Activated B cell treated with CpG ODN at 0.5 μM for 24 hours (primary cell): ENCODE measurements at regions not wholly inside any gene's neighbourhood (a gene's known extent, or its start where the extent isn't known, plus 50 kb on each side); places are given as distances from the start of the nearest gene placed in this dataset.

Experiments used
- ATAC-seq: fragments of 200-7000 bp; cut with Tn5 transposase; one replicate; pipeline ENCODE4 v1.10.0; 2021; ENCODE audit warnings: low read depth, mild to moderate bottlenecking, moderate library complexity
- CTCF ChIA-PET: fragments of 350-600 bp; sonication (Branson Sonifier 250); formaldehyde crosslinking; loops from one replicate; lab custom pipeline; 2021; ENCODE audit warnings: antibody characterized with exemption; lab: Charles Lee
- POLR2A ChIA-PET: fragments of 350-600 bp; sonication (Branson Sonifier 250); formaldehyde crosslinking; loops from one replicate; lab custom pipeline; 2021; ENCODE audit warnings: antibody characterized with exemption; lab: Charles Lee
- DNase-seq: peaks from one replicate; pipeline ENCODE4 v3.0.0; 2022
- H3K27ac Mint-ChIP-seq: one replicate; pipeline ENCODE4 v1.8.0; 2020; ENCODE audit warnings: mixed read lengths
- H3K27me3 Mint-ChIP-seq: one replicate; pipeline ENCODE4 v1.8.0; 2021; ENCODE audit warnings: mixed read lengths
- H3K36me3 Mint-ChIP-seq: one replicate; pipeline ENCODE4 v1.8.0; 2021; ENCODE audit warnings: low read depth, mixed read lengths
- H3K4me1 Mint-ChIP-seq: one replicate; pipeline ENCODE4 v1.8.0; 2021; ENCODE audit warnings: mixed read lengths
- H3K4me3 Mint-ChIP-seq: one replicate; pipeline ENCODE4 v1.8.0; 2020; ENCODE audit warnings: mild to moderate bottlenecking, mixed read lengths
- H3K9me3 Mint-ChIP-seq: one replicate; pipeline ENCODE4 v1.8.0; 2020; ENCODE audit warnings: mixed read lengths
- CTCF ChIP-seq: fragments of 200-600 bp; IDR thresholded peaks from one replicate; pipeline ENCODE4 v1.8.0; 2022; ENCODE audit warnings: antibody characterized with exemption, mild to moderate bottlenecking
- intact Hi-C: fragments of 100-400 bp; cut with micrococcal nuclease; formaldehyde crosslinking; loops from one replicate; pipeline ENCODE4 v1.15.1; 2024

GRCh38 chr1:29804181-29804899, 568.0 kb downstream of the PTPRU start:
- no peak overlapping the region for H3K4me3 Mint-ChIP-seq
- DNase-seq: no peak
- no peak for ATAC-seq
- no peaks in the 10 kb centered on the region for H3K4me1 Mint-ChIP-seq
- no peaks in the 10 kb centered on the region for H3K9me3 Mint-ChIP-seq
- ChIA-PET CTCF (no interaction called here), POLR2A (no interaction called here)
- intact Hi-C loops: no loop called here
- H3K36me3 Mint-ChIP-seq: no peaks in the 10 kb centered on the region
- no peak for TF ChIP-seq CTCF
- H3K27ac Mint-ChIP-seq: no peak overlapping the region
- H3K27me3 Mint-ChIP-seq: peaks cover 6% of the 10 kb centered on the region

GRCh38 chr1:29803486-29803885, 567.2 kb downstream of the PTPRU start:
- CTCF ChIA-PET: no interaction called here
- Mint-ChIP-seq H3K9me3 (no peaks in the 10 kb centered on the region), H3K36me3 (no peaks in the 10 kb centered on the region), H3K27ac (no peak overlapping the region), H3K4me3 (no peak overlapping the region), H3K4me1 (no peaks in the 10 kb centered on the region), H3K27me3 (peaks cover 6% of the 10 kb centered on the region)
- intact Hi-C loops: no loop called here
- no peak for TF ChIP-seq CTCF
- DNase-seq: no peak
- ATAC-seq: no peak
- POLR2A ChIA-PET: no interaction called here

GRCh38 chr1:29802181-29803068, 566.1 kb downstream of the PTPRU start:
- CTCF ChIA-PET: no interaction called here

GRCh38 chr1:29801561-29801973, 565.2 kb downstream of the PTPRU start:
- intact Hi-C loops: no loop called here
- no peak overlapping the region for H3K27ac Mint-ChIP-seq
- ATAC-seq: no peak
- H3K9me3 Mint-ChIP-seq: no peaks in the 10 kb centered on the region
- H3K36me3 Mint-ChIP-seq: no peaks in the 10 kb centered on the region
- ChIA-PET POLR2A (no interaction called here), CTCF (no interaction called here)
- TF ChIP-seq CTCF: no peak
- DNase-seq: no peak
- no peak overlapping the region for H3K4me3 Mint-ChIP-seq
- peaks cover 6% of the 10 kb centered on the region for H3K27me3 Mint-ChIP-seq
- H3K4me1 Mint-ChIP-seq: no peaks in the 10 kb centered on the region

More at GRCh38 chr1:29802181-29803068, 566.1 kb downstream of the PTPRU start:
- no peaks in the 10 kb centered on the region for H3K36me3 Mint-ChIP-seq
- H3K27me3 Mint-ChIP-seq: peaks cover 6% of the 10 kb centered on the region
- H3K4me3 Mint-ChIP-seq: no peak overlapping the region
- ATAC-seq: no peak
- H3K9me3 Mint-ChIP-seq: no peaks in the 10 kb centered on the region
- H3K27ac Mint-ChIP-seq: no peak overlapping the region
- no peak for TF ChIP-seq CTCF
- DNase-seq: no peak
- intact Hi-C loops: no loop called here
- H3K4me1 Mint-ChIP-seq: no peaks in the 10 kb centered on the region
- POLR2A ChIA-PET: no interaction called here

- no peak for TF ChIP-seq CTCF
- ChIA-PET CTCF (no interaction called here), POLR2A (no interaction called here)
- no peak for DNase-seq
- ATAC-seq: no peak
- Mint-ChIP-seq H3K27ac (no peak overlapping the region), H3K9me3 (peaks cover under 1% of the 10 kb centered on the region), H3K27me3 (peaks cover 6% of the 10 kb centered on the region), H3K36me3 (no peaks in the 10 kb centered on the region), H3K4me3 (no peak overlapping the region), H3K4me1 (no peaks in the 10 kb centered on the region)
- intact Hi-C loops: no loop called here
Observed at GRCh38 chr1:29801003-29801402, 564.7 kb downstream of the PTPRU start.
